Thoracic aorta (tissue), 2 donors: ENCODE measurements at regions not wholly inside any gene's neighbourhood (a gene's known extent, or its start where the extent isn't known, plus 50 kb on each side); places are given as distances from the start of the nearest gene placed in this dataset.
A peak's percentile ranks its signal among the peaks of the same experiment; 100 is the strongest.

Source experiments
- ATAC-seq: fragments of 150-250 bp; one replicate; pipeline ENCODE4 v1.8.0; 2017; ENCODE audit warnings: low read depth; ENCODE audit not compliant: insufficient number of reproducible peaks, low FRiP score
- DNase-seq: peaks from one replicate; pipeline ENCODE4 v3.0.0-alpha.2; 2020; ENCODE audit warnings: low spot score
- H3K27ac ChIP-seq, 2 donors: fragments of 200-600 bp; sonication (generic); 1 replicate in 1 of 2; 2 replicates in 1 of 2; pipeline ENCODE4 v1.5.1; 2016; ENCODE audit warnings: mild to moderate bottlenecking in 2 of 2, moderate library complexity in 2 of 2
- H3K27me3 ChIP-seq: fragments of 200-600 bp; sonication (generic); replicated peaks from 2 replicates; pipeline ENCODE4 v1.6.0; 2016; ENCODE audit warnings: mild to moderate bottlenecking; ENCODE audit not compliant: insufficient read depth
- H3K36me3 ChIP-seq: fragments of 200-600 bp; sonication (generic); one replicate; pipeline ENCODE4 v1.5.1; 2016
- H3K4me1 ChIP-seq, 2 donors: fragments of 200-600 bp; sonication (generic); 1 replicate in 1 of 2; 2 replicates in 1 of 2; pipeline versions ENCODE4 v1.5.1 to v1.6.0; 2016; ENCODE audit warnings: low read depth in 2 of 2, mild to moderate bottlenecking in 1 of 2; ENCODE audit not compliant: control insufficient read depth in 1 of 2
- H3K4me3 ChIP-seq: fragments of 200-600 bp; sonication (generic); 2 replicates; pipeline ENCODE4 v1.5.1; 2016; ENCODE audit warnings: mild to moderate bottlenecking
- H3K9me3 ChIP-seq: fragments of 200-600 bp; sonication (generic); 2 replicates; pipeline ENCODE4 v1.5.1; 2016
- TF ChIP-seq, protein P1 (sequence below): fragments of 200-600 bp; sonication (generic); IDR thresholded peaks from one replicate; pipeline ENCODE4 v1.5.1; 2019; ENCODE audit warnings: antibody characterized with exemption

DNA sequence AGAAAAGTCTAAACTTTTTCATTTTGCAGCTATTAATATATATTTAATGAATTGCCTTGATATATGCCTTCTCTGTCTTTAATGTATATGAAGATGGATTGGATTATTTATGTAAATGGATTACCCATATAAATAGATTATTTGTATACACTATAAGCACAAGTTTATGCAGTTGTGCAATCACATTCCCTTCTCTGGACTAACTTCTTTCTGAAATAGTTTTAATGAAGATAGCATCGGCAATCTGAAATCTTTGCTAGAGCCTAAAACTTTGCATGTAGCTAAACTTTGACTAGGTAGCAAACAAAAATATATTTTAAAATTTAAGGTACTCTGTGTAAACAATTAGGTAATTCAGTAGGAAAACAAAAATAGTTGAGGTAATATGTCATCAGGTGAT lies 127.8 kb downstream of the PCDH7 start:
- H3K4me3 ChIP-seq: no peak overlapping the region
- TF ChIP-seq, protein P1, sequence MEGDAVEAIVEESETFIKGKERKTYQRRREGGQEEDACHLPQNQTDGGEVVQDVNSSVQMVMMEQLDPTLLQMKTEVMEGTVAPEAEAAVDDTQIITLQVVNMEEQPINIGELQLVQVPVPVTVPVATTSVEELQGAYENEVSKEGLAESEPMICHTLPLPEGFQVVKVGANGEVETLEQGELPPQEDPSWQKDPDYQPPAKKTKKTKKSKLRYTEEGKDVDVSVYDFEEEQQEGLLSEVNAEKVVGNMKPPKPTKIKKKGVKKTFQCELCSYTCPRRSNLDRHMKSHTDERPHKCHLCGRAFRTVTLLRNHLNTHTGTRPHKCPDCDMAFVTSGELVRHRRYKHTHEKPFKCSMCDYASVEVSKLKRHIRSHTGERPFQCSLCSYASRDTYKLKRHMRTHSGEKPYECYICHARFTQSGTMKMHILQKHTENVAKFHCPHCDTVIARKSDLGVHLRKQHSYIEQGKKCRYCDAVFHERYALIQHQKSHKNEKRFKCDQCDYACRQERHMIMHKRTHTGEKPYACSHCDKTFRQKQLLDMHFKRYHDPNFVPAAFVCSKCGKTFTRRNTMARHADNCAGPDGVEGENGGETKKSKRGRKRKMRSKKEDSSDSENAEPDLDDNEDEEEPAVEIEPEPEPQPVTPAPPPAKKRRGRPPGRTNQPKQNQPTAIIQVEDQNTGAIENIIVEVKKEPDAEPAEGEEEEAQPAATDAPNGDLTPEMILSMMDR: no peak
- no peak for ATAC-seq
- H3K4me1 ChIP-seq: peaks cover 19 to 40% of the 10 kb centered on the region in 2 donors
- H3K27me3 ChIP-seq: no peaks in the 10 kb centered on the region
- H3K36me3 ChIP-seq: no peaks in the 10 kb centered on the region
- no peaks in the 10 kb centered on the region for H3K9me3 ChIP-seq
- DNase-seq: no peak
- H3K27ac ChIP-seq: no peak overlapping the region

DNA sequence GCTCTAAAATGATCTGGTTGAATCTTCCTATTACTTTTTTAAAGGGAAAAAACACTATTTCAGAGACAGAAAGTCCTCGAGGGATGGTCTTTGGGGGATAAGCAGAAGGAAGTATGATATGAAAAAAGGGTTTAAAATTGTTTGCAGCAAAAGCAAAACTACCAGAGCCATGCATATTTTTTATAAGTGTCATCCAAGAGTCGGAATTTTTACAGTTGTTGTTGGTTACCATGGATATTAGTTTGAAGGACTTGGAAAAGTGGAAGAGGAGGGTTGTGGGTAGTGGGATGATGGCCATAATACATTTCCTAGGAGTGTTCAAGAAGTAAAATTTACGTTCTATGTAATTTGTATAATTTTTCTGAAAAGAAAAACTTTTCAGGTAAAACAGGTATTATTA lies 134.4 kb downstream of the PCDH7 start:
- ATAC-seq (peak; percentile 51), DNase-seq (no peak)
- H3K4me1 ChIP-seq: peaks cover 7 to 60% of the 10 kb centered on the region in 2 donors
- no peak overlapping the region for H3K27ac ChIP-seq
- no peaks in the 10 kb centered on the region for H3K9me3 ChIP-seq
- H3K4me3 ChIP-seq: no peak overlapping the region
- TF ChIP-seq, protein P1: no peak
- no peaks in the 10 kb centered on the region for H3K36me3 ChIP-seq
- H3K27me3 ChIP-seq: no peaks in the 10 kb centered on the region

DNA sequence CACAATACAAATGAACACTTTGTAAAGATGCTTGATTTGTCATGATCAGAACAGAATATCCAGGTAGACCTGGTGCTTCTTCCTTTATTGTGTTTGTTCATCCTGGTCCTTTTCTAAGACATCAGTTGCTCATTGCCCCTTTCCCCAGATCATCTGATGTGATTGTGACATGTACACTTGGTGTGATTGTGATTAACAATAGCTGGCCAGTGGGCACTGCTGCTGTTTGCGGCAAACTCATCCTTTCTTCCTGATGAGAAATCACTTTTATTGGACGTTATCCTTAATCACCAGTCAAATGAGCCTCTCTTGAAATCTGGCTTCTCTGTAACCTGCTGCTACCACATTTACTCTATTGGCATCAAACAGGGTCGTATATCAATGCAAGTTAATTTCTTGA lies 135.1 kb downstream of the PCDH7 start:
- H3K36me3 ChIP-seq: no peaks in the 10 kb centered on the region
- no peak overlapping the region for H3K27ac ChIP-seq
- TF ChIP-seq, protein P1: no peak
- no peak overlapping the region for H3K4me3 ChIP-seq
- no peaks in the 10 kb centered on the region for H3K9me3 ChIP-seq
- no peaks in the 10 kb centered on the region for H3K27me3 ChIP-seq
- DNase-seq: no peak
- no peak for ATAC-seq
- peaks cover 7 to 55% of the 10 kb centered on the region in 2 donors for H3K4me1 ChIP-seq

DNA sequence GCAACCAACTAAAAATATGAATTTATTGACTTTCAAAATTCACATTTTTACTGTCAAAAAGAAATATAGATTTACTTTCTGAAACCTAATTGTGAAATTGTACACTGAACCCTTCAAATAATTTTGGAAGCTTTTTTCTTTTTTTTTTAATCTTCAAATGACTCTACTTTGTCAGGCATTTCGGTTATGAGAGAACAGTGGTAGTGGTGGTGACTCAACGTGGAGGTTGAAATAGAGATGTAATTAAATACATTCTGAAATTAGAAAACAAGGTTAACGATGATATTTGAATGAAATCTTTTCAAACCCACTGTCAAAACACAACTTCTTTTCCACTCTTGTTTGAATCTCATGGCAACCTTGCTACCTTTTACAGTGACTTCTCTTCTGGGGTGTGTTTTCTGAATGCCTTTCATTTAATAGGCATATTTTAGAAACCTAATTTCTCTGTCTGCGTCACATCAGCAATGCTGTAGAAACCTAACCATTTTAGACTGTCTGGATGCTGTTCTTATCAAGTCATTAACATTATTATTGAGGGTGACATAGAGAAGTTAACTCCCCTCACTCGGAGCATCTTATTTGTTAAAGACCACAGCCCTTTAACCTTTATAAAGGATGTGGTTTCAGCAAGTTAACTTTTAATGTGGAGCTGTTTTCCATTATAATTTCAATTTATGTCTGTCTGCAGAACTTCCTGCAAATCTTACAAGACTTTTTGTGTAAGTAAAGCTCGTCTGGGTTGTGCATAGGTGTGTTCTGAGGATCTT lies 136.8 kb downstream of the PCDH7 start:
- TF ChIP-seq, protein P1: no peak

DNA sequence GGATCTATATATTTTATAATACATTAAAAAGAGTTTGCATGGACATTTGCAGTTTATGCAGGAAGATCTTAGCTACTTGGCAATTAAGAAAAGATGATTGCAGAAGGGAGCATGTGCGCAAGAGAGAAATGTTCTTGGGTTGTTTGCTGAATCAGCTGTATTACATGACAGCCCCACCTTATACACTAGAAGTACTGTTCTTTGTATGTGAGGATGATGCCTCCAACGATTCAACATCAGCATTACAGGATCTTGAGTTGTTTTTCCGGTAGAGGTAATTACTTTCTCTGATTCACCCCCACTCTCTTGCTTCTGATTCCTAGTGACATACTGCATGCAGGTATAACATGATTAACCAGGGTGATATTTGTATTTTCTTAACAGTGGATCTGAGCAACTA lies 140.8 kb downstream of the PCDH7 start:
- no peaks in the 10 kb centered on the region for H3K27me3 ChIP-seq
- no peak overlapping the region for H3K27ac ChIP-seq
- H3K36me3 ChIP-seq: no peaks in the 10 kb centered on the region
- TF ChIP-seq, protein P1: no peak
- H3K4me3 ChIP-seq: no peak overlapping the region
- H3K4me1 ChIP-seq: peaks cover 25 to 76% of the 10 kb centered on the region in 2 donors
- no peak for DNase-seq
- no peak for ATAC-seq
- no peaks in the 10 kb centered on the region for H3K9me3 ChIP-seq

More for the DNA sequence above, 136.8 kb downstream of the PCDH7 start:
- H3K4me1 ChIP-seq: peaks cover 9 to 64% of the 10 kb centered on the region in 2 donors
- ATAC-seq (no peak), DNase-seq (no peak)
- H3K4me3 ChIP-seq: no peak overlapping the region
- H3K36me3 ChIP-seq: no peaks in the 10 kb centered on the region
- no peaks in the 10 kb centered on the region for H3K9me3 ChIP-seq
- H3K27ac ChIP-seq: no peak overlapping the region
- H3K27me3 ChIP-seq: no peaks in the 10 kb centered on the region
